SU-DHL-6 (cell line): ENCODE measurements at regions not wholly inside any gene's neighbourhood (a gene's known extent, or its start where the extent isn't known, plus 50 kb on each side); places are given as distances from the start of the nearest gene placed in this dataset.

Experiments used
- EZH2phosphoT487 ChIP-seq: fragments of 200-600 bp; sonication (generic), shearing (Covaris generic); conservative IDR thresholded peaks from 2 replicates; pipeline ENCODE4 v1.6.1; 2018; ENCODE audit warnings: mild to moderate bottlenecking, antibody characterized with exemption, low read length, moderate library complexity, mixed read lengths
- TF ChIP-seq, protein P1 (sequence below): fragments of 200-600 bp; sonication (generic); IDR thresholded peaks from one replicate; pipeline ENCODE4 v1.5.1; 2017; ENCODE audit warnings: antibody characterized with exemption, mild to moderate bottlenecking, low read length, moderate library complexity; ENCODE audit not compliant: insufficient read depth, poor library complexity, severe bottlenecking

DNA sequence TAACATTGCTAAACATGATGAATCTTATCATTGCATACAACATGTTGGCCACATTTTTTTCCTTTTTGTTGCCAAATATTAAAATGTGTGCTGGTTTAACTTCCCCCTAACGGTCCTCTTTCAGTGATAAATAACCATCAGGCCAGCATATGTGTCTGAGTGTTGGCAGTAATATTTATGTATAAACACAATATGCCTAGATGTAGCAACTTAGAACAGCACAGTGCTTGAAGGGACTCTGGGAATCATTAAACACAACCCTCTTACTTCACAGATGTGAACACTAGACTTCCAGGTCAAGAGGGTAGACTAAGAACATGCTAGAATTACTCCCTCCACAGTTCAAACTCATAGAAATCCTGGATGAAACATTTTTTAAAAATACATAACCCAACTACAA is 581.8 kb downstream of the PLPP3 start:
- TF ChIP-seq, protein P1, sequence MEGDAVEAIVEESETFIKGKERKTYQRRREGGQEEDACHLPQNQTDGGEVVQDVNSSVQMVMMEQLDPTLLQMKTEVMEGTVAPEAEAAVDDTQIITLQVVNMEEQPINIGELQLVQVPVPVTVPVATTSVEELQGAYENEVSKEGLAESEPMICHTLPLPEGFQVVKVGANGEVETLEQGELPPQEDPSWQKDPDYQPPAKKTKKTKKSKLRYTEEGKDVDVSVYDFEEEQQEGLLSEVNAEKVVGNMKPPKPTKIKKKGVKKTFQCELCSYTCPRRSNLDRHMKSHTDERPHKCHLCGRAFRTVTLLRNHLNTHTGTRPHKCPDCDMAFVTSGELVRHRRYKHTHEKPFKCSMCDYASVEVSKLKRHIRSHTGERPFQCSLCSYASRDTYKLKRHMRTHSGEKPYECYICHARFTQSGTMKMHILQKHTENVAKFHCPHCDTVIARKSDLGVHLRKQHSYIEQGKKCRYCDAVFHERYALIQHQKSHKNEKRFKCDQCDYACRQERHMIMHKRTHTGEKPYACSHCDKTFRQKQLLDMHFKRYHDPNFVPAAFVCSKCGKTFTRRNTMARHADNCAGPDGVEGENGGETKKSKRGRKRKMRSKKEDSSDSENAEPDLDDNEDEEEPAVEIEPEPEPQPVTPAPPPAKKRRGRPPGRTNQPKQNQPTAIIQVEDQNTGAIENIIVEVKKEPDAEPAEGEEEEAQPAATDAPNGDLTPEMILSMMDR: no peak
- TF ChIP-seq EZH2phosphoT487: no peak
